WTC11 (cell line): ENCODE measurements at regions not wholly inside any gene's neighbourhood (a gene's known extent, or its start where the extent isn't known, plus 50 kb on each side); places are given as distances from the start of the nearest gene placed in this dataset.

ENCODE experiments used
- ATAC-seq: fragments of 200-7000 bp; cut with Tn5 transposase; 2 replicates; pipeline ENCODE4 v1.10.0; 2021; ENCODE audit warnings: mild to moderate bottlenecking, moderate library complexity
- CTCF ChIA-PET: fragments of 300-600 bp; sonication (Branson Sonifier 250); formaldehyde crosslinking; loops from one replicate; lab custom pipeline; 2021; ENCODE audit warnings: antibody characterized with exemption; lab: Charles Lee
- POLR2A ChIA-PET: fragments of 350-600 bp; sonication (Branson Sonifier 250); formaldehyde crosslinking; loops from one replicate; lab custom pipeline; 2021; ENCODE audit warnings: antibody characterized with exemption; lab: Charles Lee
- DNase-seq: peaks from one replicate; pipeline ENCODE4 v3.0.0; 2021; ENCODE audit warnings: low spot score
- H3K27ac Mint-ChIP-seq: 2 replicates; pipeline ENCODE4 v1.8.0; 2021; ENCODE audit warnings: mixed read lengths
- H3K27me3 Mint-ChIP-seq: 2 replicates; pipeline ENCODE4 v1.8.0; 2021; ENCODE audit warnings: low read depth, mild to moderate bottlenecking, moderate library complexity, mixed read lengths
- H3K36me3 Mint-ChIP-seq: 2 replicates; pipeline ENCODE4 v1.8.0; 2021; ENCODE audit warnings: mixed read lengths
- H3K4me1 Mint-ChIP-seq: 2 replicates; pipeline ENCODE4 v1.8.0; 2022; ENCODE audit warnings: mixed read lengths
- H3K4me3 Mint-ChIP-seq: 2 replicates; pipeline ENCODE4 v1.8.0; 2021; ENCODE audit warnings: mild to moderate bottlenecking, moderate library complexity, mixed read lengths
- H3K9me3 Mint-ChIP-seq: 2 replicates; pipeline ENCODE4 v1.8.0; 2021; ENCODE audit warnings: mixed read lengths
- ATF1 ChIP-seq: sonication (generic); formaldehyde crosslinking; IDR thresholded peaks from 2 replicates; pipeline ENCODE4 v1.8.1; 2023; ENCODE audit warnings: mild to moderate bottlenecking, moderate library complexity, missing genetic modification reagents
- CBFB ChIP-seq: sonication (generic); formaldehyde crosslinking; IDR thresholded peaks from 2 replicates; pipeline ENCODE4 v1.8.1; 2022; ENCODE audit warnings: mild to moderate bottlenecking, low read depth, missing genetic modification reagents
- CREB1 ChIP-seq: sonication (generic); formaldehyde crosslinking; IDR thresholded peaks from 2 replicates; pipeline ENCODE4 v1.8.0; 2023; ENCODE audit warnings: mild to moderate bottlenecking, missing genetic modification reagents
- CREM ChIP-seq: sonication (generic); formaldehyde crosslinking; IDR thresholded peaks from 2 replicates; pipeline ENCODE4 v1.8.1; 2022; ENCODE audit warnings: mild to moderate bottlenecking, missing genetic modification reagents, moderate library complexity
- E2F5 ChIP-seq: sonication (generic); formaldehyde crosslinking; IDR thresholded peaks from 2 replicates; pipeline ENCODE4 v1.8.1; 2022; ENCODE audit warnings: mild to moderate bottlenecking, moderate library complexity, missing genetic modification reagents
- ETV6 ChIP-seq: sonication (generic); formaldehyde crosslinking; IDR thresholded peaks from 2 replicates; pipeline ENCODE4 v1.8.1; 2022; ENCODE audit warnings: mild to moderate bottlenecking, missing genetic modification reagents
- FOXK1 ChIP-seq: sonication (generic); formaldehyde crosslinking; IDR thresholded peaks from 2 replicates; pipeline ENCODE4 v1.8.0; 2022; ENCODE audit warnings: mild to moderate bottlenecking, moderate library complexity, missing genetic modification reagents
- GRHL2 ChIP-seq: fragments of 250-450 bp; sonication (Bioruptor Pico); IDR thresholded peaks from 2 replicates; pipeline ENCODE4 v1.8.0; 2022; ENCODE audit warnings: mild to moderate bottlenecking, moderate library complexity; ENCODE audit not compliant: insufficient replicate concordance, severe bottlenecking
- IRF1 ChIP-seq: sonication (generic); formaldehyde crosslinking; IDR thresholded peaks from 2 replicates; pipeline ENCODE4 v1.8.0; 2023; ENCODE audit warnings: missing genetic modification reagents
- IRF2 ChIP-seq: sonication (generic); formaldehyde crosslinking; IDR thresholded peaks from 2 replicates; pipeline ENCODE4 v1.8.0; 2022; ENCODE audit warnings: low read depth, missing genetic modification reagents, borderline replicate concordance
- JAZF1 ChIP-seq: fragments of 250-450 bp; sonication (Bioruptor Pico); IDR thresholded peaks from 2 replicates; pipeline ENCODE4 v1.9.0; 2021; ENCODE audit warnings: moderate library complexity, mild to moderate bottlenecking, inconsistent platforms
- NFE2L1 ChIP-seq: sonication (generic); formaldehyde crosslinking; IDR thresholded peaks from 2 replicates; pipeline ENCODE4 v1.8.1; 2023; ENCODE audit warnings: missing genetic modification reagents
- NFYB ChIP-seq: sonication (generic); formaldehyde crosslinking; conservative IDR thresholded peaks from 2 replicates; pipeline ENCODE4 v1.8.0; 2022; ENCODE audit warnings: low read depth, missing genetic modification reagents
- NR2C2 ChIP-seq: sonication (generic); formaldehyde crosslinking; IDR thresholded peaks from 2 replicates; pipeline ENCODE4 v1.8.0; 2022; ENCODE audit warnings: mild to moderate bottlenecking, missing genetic modification reagents
- SMAD4 ChIP-seq: sonication (generic); formaldehyde crosslinking; IDR thresholded peaks from 2 replicates; pipeline ENCODE4 v1.8.0; 2022; ENCODE audit warnings: mild to moderate bottlenecking, missing genetic modification reagents
- SOX15 ChIP-seq: fragments of 250-450 bp; sonication (Bioruptor Pico); IDR thresholded peaks from 2 replicates; pipeline ENCODE4 v1.9.0; 2021; ENCODE audit warnings: mild to moderate bottlenecking
- STAT6 ChIP-seq: sonication (generic); formaldehyde crosslinking; conservative IDR thresholded peaks from 2 replicates; pipeline ENCODE4 v1.8.1; 2023; ENCODE audit warnings: mild to moderate bottlenecking, low read depth, missing genetic modification reagents, moderate library complexity
- TEAD1 ChIP-seq: sonication (generic); formaldehyde crosslinking; IDR thresholded peaks from 2 replicates; pipeline ENCODE4 v1.8.0; 2022; ENCODE audit warnings: mild to moderate bottlenecking, missing genetic modification reagents
- USF1 ChIP-seq: sonication (generic); formaldehyde crosslinking; IDR thresholded peaks from 2 replicates; pipeline ENCODE4 v1.8.0; 2022; ENCODE audit warnings: mild to moderate bottlenecking, missing genetic modification reagents
- ZBTB21 ChIP-seq: sonication (generic); formaldehyde crosslinking; IDR thresholded peaks from 2 replicates; pipeline ENCODE4 v1.8.1; 2023; ENCODE audit warnings: mild to moderate bottlenecking, missing genetic modification reagents, borderline replicate concordance
- ZNF396 ChIP-seq: fragments of 250-450 bp; sonication (Bioruptor Pico); IDR thresholded peaks from 2 replicates; pipeline ENCODE4 v1.8.0; 2021; ENCODE audit warnings: mild to moderate bottlenecking, moderate library complexity, borderline replicate concordance
- ZNF423 ChIP-seq: fragments of 250-450 bp; sonication (Bioruptor Pico); IDR thresholded peaks from 2 replicates; pipeline ENCODE4 v2.1.2; 2022; ENCODE audit warnings: mild to moderate bottlenecking, moderate library complexity
- ZSCAN18 ChIP-seq: fragments of 250-450 bp; sonication (Bioruptor Pico); IDR thresholded peaks from 2 replicates; pipeline ENCODE4 v2.1.2; 2022; ENCODE audit warnings: mild to moderate bottlenecking, moderate library complexity

GRCh38 chr5:26482076-26482809, 556.1 kb downstream of the CDH9 start:
- no peak for DNase-seq
- peaks cover 11% of the 10 kb centered on the region; the same call in 1 of the 2 replicates for H3K9me3 Mint-ChIP-seq
- H3K27ac Mint-ChIP-seq, result no peak overlapping the region
- H3K36me3 Mint-ChIP-seq, result peaks cover 11% of the 10 kb centered on the region; the same call in 1 of the 2 replicates
- no peak for ATAC-seq
- H3K4me3 Mint-ChIP-seq, result no peak overlapping the region
- no peaks in the 10 kb centered on the region for H3K27me3 Mint-ChIP-seq
- peaks cover 3% of the 10 kb centered on the region for H3K4me1 Mint-ChIP-seq
- no peak for TF ChIP-seq ETV6 (CRISPR knock-in tag)
- TF ChIP-seq, all 79 proteins: peak for 0
- ChIA-PET CTCF (no interaction called here), POLR2A (no interaction called here)

GRCh38 chr5:26470439-26470838, 567.9 kb downstream of the CDH9 start:
- Mint-ChIP-seq H3K27me3 (no peaks in the 10 kb centered on the region), H3K4me1 (no peaks in the 10 kb centered on the region)
- no peak for ATAC-seq
- TF ChIP-seq TEAD1 (CRISPR knock-in tag) (no peak), CREB1 (CRISPR knock-in tag) (no peak), NFYB (CRISPR knock-in tag) (no peak), GRHL2 (CRISPR knock-in tag) (no peak)
- TF ChIP-seq, all 79 proteins: peak for 0
- Mint-ChIP-seq H3K4me3 (no peak overlapping the region), H3K36me3 (peaks cover 8% of the 10 kb centered on the region; the same call in 1 of the 2 replicates), H3K9me3 (peaks cover 28% of the 10 kb centered on the region), H3K27ac (no peak overlapping the region)
- ChIA-PET CTCF (no interaction called here), POLR2A (no interaction called here)
- DNase-seq, result no peak

GRCh38 chr5:26439121-26439520, 599.3 kb downstream of the CDH9 start:
- H3K27me3 Mint-ChIP-seq, result no peaks in the 10 kb centered on the region
- no peaks in the 10 kb centered on the region for H3K36me3 Mint-ChIP-seq
- ATAC-seq (no peak), DNase-seq (no peak)
- H3K9me3 Mint-ChIP-seq, result peaks cover 6% of the 10 kb centered on the region; the same call in 1 of the 2 replicates
- TF ChIP-seq ZSCAN18 (CRISPR knock-in tag) (no peak), NFE2L1 (no peak), ZNF396 (no peak), ZBTB21 (CRISPR knock-in tag) (no peak), JAZF1 (CRISPR knock-in tag) (no peak), NR2C2 (CRISPR knock-in tag) (no peak), CBFB (no peak), ATF1 (CRISPR knock-in tag) (no peak), FOXK1 (CRISPR knock-in tag) (no peak), USF1 (CRISPR knock-in tag) (no peak), IRF2 (no peak), ZNF423 (CRISPR knock-in tag) (no peak), ETV6 (CRISPR knock-in tag) (no peak), SOX15 (CRISPR knock-in tag) (no peak), SMAD4 (CRISPR knock-in tag) (no peak)
- ChIA-PET POLR2A (no interaction called here), CTCF (no interaction called here)
- H3K27ac Mint-ChIP-seq, result no peak overlapping the region
- no peaks in the 10 kb centered on the region for H3K4me1 Mint-ChIP-seq
- H3K4me3 Mint-ChIP-seq, result no peak overlapping the region

- Mint-ChIP-seq H3K36me3 (no peaks in the 10 kb centered on the region; the same call in 1 of the 2 replicates), H3K4me1 (peaks cover 5% of the 10 kb centered on the region), H3K9me3 (peaks cover 5% of the 10 kb centered on the region), H3K4me3 (no peak overlapping the region), H3K27me3 (no peaks in the 10 kb centered on the region), H3K27ac (no peak overlapping the region)
- ChIA-PET POLR2A (no interaction called here), CTCF (no interaction called here)
- ATAC-seq (no peak), DNase-seq (no peak)
- TF ChIP-seq TEAD1 (CRISPR knock-in tag), result no peak
- TF ChIP-seq IRF1 (CRISPR knock-in tag), result no peak
- no peak for TF ChIP-seq STAT6 (CRISPR knock-in tag)
- no peak for TF ChIP-seq E2F5 (CRISPR knock-in tag)
- TF ChIP-seq CREM (CRISPR knock-in tag), result no peak
Observed at GRCh38 chr5:26434688-26435087, 603.7 kb downstream of the CDH9 start.
